A204.1 (cell line): ENCODE measurements at regions not wholly inside any gene's neighbourhood (a gene's known extent, or its start where the extent isn't known, plus 50 kb on each side); places are given as distances from the start of the nearest gene placed in this dataset.
"Not testable (repeated sequence)": the region's sequence is repeated elsewhere in the genome, so short reads cannot be mapped to it uniquely, and the experiment has no call there.

Source experiments
- FAIRE-seq: peaks from 2 replicates; lab custom pipeline; 2012; peaks lifted over from hg19 to GRCh38; lab: Jason Lieb, UNC

- no peak for FAIRE-seq
Observed at GRCh38 chr4:91838181-91838861, 465.4 kb upstream of the GRID2 start.

- FAIRE-seq: no peak
Observed at GRCh38 chr4:91840359-91840758, 463.4 kb upstream of the GRID2 start.

- no peak for FAIRE-seq
Observed at GRCh38 chr4:91846233-91846632, 457.5 kb upstream of the GRID2 start.

- no peak for FAIRE-seq
Observed at GRCh38 chr4:91851456-91851855, 452.3 kb upstream of the GRID2 start.

GRCh38 chr4:91887926-91888325 lies 415.8 kb upstream of the GRID2 start:
- no peak for FAIRE-seq

- FAIRE-seq: not testable (repeated sequence)
Observed at GRCh38 chr4:91891217-91891616, 412.5 kb upstream of the GRID2 start.

GRCh38 chr4:91894006-91894405 lies 409.8 kb upstream of the GRID2 start:
- no peak for FAIRE-seq

- no peak for FAIRE-seq
Observed at GRCh38 chr4:91904556-91904955, 399.2 kb upstream of the GRID2 start.

- FAIRE-seq: no peak
Observed at GRCh38 chr4:91909963-91910362, 393.8 kb upstream of the GRID2 start.

- no peak for FAIRE-seq
Observed at GRCh38 chr4:91914176-91914804, 389.5 kb upstream of the GRID2 start.

GRCh38 chr4:91916219-91916618 lies 387.5 kb upstream of the GRID2 start:
- no peak for FAIRE-seq

- no peak for FAIRE-seq
Observed at GRCh38 chr4:91924625-91925024, 379.1 kb upstream of the GRID2 start.

GRCh38 chr4:91935217-91935616 lies 368.5 kb upstream of the GRID2 start:
- FAIRE-seq: no peak

- FAIRE-seq: no peak
Observed at GRCh38 chr4:91936311-91936710, 367.5 kb upstream of the GRID2 start.

GRCh38 chr4:91957963-91958362 lies 345.8 kb upstream of the GRID2 start:
- no peak for FAIRE-seq

- FAIRE-seq: no peak
Observed at GRCh38 chr4:91958596-91958995, 345.2 kb upstream of the GRID2 start.

- FAIRE-seq: no peak
Observed at GRCh38 chr4:91961504-91961903, 342.3 kb upstream of the GRID2 start.

- no peak for FAIRE-seq
Observed at GRCh38 chr4:91963486-91963885, 340.3 kb upstream of the GRID2 start.

GRCh38 chr4:91965166-91965565 lies 338.6 kb upstream of the GRID2 start:
- no peak for FAIRE-seq

GRCh38 chr4:91973479-91974153 lies 330.1 kb upstream of the GRID2 start:
- no peak for FAIRE-seq

- no peak for FAIRE-seq
Observed at GRCh38 chr4:91984466-91984865, 319.3 kb upstream of the GRID2 start.

GRCh38 chr4:91989914-91990313 lies 313.9 kb upstream of the GRID2 start:
- no peak for FAIRE-seq

- no peak for FAIRE-seq
Observed at GRCh38 chr4:91990726-91991125, 313.0 kb upstream of the GRID2 start.

GRCh38 chr4:91997045-91997444 lies 306.7 kb upstream of the GRID2 start:
- no peak for FAIRE-seq
